ENCODE measurements at regions not wholly inside any gene's neighbourhood (a gene's known extent, or its start where the extent isn't known, plus 50 kb on each side); places are given as distances from the start of the nearest gene placed in this dataset.
"Not testable (repeated sequence)": the region's sequence is repeated elsewhere in the genome, so short reads cannot be mapped to it uniquely, and the experiment has no call there.

- DNase-seq = no peak
Observed at GRCh38 chr6:150775415-150776203, 89.9 kb upstream of the MTHFD1L start.

GRCh38 chr6:150777736-150778135, 87.8 kb upstream of the MTHFD1L start:
- no peak for DNase-seq

GRCh38 chr6:150783813-150784212, 81.7 kb upstream of the MTHFD1L start:
- no peak for DNase-seq

- DNase-seq = no peak
Observed at GRCh38 chr6:150787429-150787828, 78.1 kb upstream of the MTHFD1L start.

GRCh38 chr6:150788089-150788488, 77.4 kb upstream of the MTHFD1L start:
- DNase-seq = no peak

GRCh38 chr6:150789906-150790305, 75.6 kb upstream of the MTHFD1L start:
- DNase-seq = not testable (repeated sequence)

GRCh38 chr6:150791717-150792116, 73.8 kb upstream of the MTHFD1L start:
- DNase-seq = no peak

- no peak for DNase-seq
Observed at GRCh38 chr6:150797949-150798348, 67.6 kb upstream of the MTHFD1L start.

- DNase-seq = no peak
Observed at GRCh38 chr6:150799276-150799805, 66.2 kb upstream of the MTHFD1L start.

- no peak for DNase-seq
Observed at GRCh38 chr6:150800674-150801314, 64.7 kb upstream of the MTHFD1L start.

GRCh38 chr6:150806790-150807189, 58.7 kb upstream of the MTHFD1L start:
- no peak for DNase-seq

GRCh38 chr6:150813319-150813992, 52.0 kb upstream of the MTHFD1L start:
- DNase-seq = no peak

- no peak for DNase-seq
Observed at GRCh38 chr6:150813993-150814359, 51.5 kb upstream of the MTHFD1L start.

All from NCI-H1048 (cell line).